Breast epithelium (tissue), 4 donors: ENCODE measurements at regions not wholly inside any gene's neighbourhood (a gene's known extent, or its start where the extent isn't known, plus 50 kb on each side); places are given as distances from the start of the nearest gene placed in this dataset.

Experiments
- DNase-seq, 2 donors: peaks; one replicate each; pipeline ENCODE4 v3.0.0-alpha.2; 2019; ENCODE audit warnings: low spot score in 2 of 2
- H3K27ac ChIP-seq, 2 donors: fragments of 200-600 bp; sonication (generic) in 1 of 2; one replicate each; pipeline ENCODE4 v1.5.1; 2016 to 2019; ENCODE audit warnings: mild to moderate bottlenecking in 1 of 2
- H3K27me3 ChIP-seq, 2 donors: fragments of 200-600 bp; sonication (generic) in 1 of 2; one replicate each; pipeline versions ENCODE4 v1.5.1 to v1.6.0; 2017 to 2019; ENCODE audit warnings: control low read depth in 1 of 2, mild to moderate bottlenecking in 1 of 2
- H3K36me3 ChIP-seq: fragments of 200-600 bp; one replicate; pipeline ENCODE4 v1.5.1; 2019
- H3K4me1 ChIP-seq, 2 donors: fragments of 200-600 bp; sonication (generic); one replicate each; pipeline ENCODE4 v1.5.1; 2016 to 2019; ENCODE audit warnings: control low read depth in 1 of 2
- H3K4me3 ChIP-seq, 3 donors: fragments of 200-600 bp; sonication (generic); 1 replicate in 2 of 3; 2 replicates in 1 of 3; pipeline ENCODE4 v1.5.1; 2016 to 2019; ENCODE audit warnings: mild to moderate bottlenecking in 3 of 3, moderate library complexity in 2 of 3
- H3K9me3 ChIP-seq, 2 donors: fragments of 200-600 bp; sonication (generic) in 1 of 2; one replicate each; pipeline ENCODE4 v1.5.1; 2016 to 2019; ENCODE audit warnings: control low read depth in 1 of 2
- CTCF ChIP-seq, 3 donors: fragments of 450-650 bp; IDR thresholded peaks; one replicate each; pipeline ENCODE4 v1.5.1; 2016 to 2017; ENCODE audit warnings: antibody characterized with exemption in 3 of 3, mild to moderate bottlenecking in 3 of 3, moderate library complexity in 3 of 3
- POLR2A ChIP-seq: fragments of 450-650 bp; IDR thresholded peaks from one replicate; pipeline ENCODE4 v1.6.1; 2016; ENCODE audit warnings: antibody characterized with exemption, mild to moderate bottlenecking, moderate library complexity
- POLR2AphosphoS5 ChIP-seq, 3 donors: sonication (generic); formaldehyde crosslinking; IDR thresholded peaks; one replicate each; pipeline ENCODE4 v1.6.1; 2017; ENCODE audit warnings: antibody characterized with exemption in 3 of 3
- intact Hi-C: fragments of 100-400 bp; cut with DNase I; formaldehyde crosslinking; loops from one replicate; pipeline ENCODE4 v1.15.1; 2023; ENCODE audit warnings: low total_unique reads

- Histone ChIP-seq H3K27me3 (peaks cover 0 to 3% of the 10 kb centered on the region in 2 donors), H3K9me3 (no peaks in the 10 kb centered on the region), H3K27ac (no peak overlapping the region), H3K4me3 (no peak overlapping the region), H3K36me3 (no peaks in the 10 kb centered on the region), H3K4me1 (no peaks in the 10 kb centered on the region)
- no peak for TF ChIP-seq POLR2A
- TF ChIP-seq POLR2AphosphoS5 (IDR thresholded peaks at IDR 0.05), result no peak
- no peak for DNase-seq
- intact Hi-C loops, result no loop called here
These were observed 90.5 kb upstream of the NSMCE3 start for GRCh38 chr15:29360152-29360551.

- TF ChIP-seq CTCF (IDR thresholded peaks at IDR 0.05), result no peak
- no peak for TF ChIP-seq POLR2AphosphoS5 (IDR thresholded peaks at IDR 0.05)
- TF ChIP-seq POLR2A, result no peak
- intact Hi-C loops, result no loop called here
- H3K9me3 ChIP-seq, result no peaks in the 10 kb centered on the region
- H3K27me3 ChIP-seq, result peaks cover 0 to 3% of the 10 kb centered on the region in 2 donors
- H3K4me3 ChIP-seq, result no peak overlapping the region
- no peaks in the 10 kb centered on the region for H3K36me3 ChIP-seq
- no peak for DNase-seq
- H3K27ac ChIP-seq, result no peak overlapping the region
- no peaks in the 10 kb centered on the region for H3K4me1 ChIP-seq
These were observed 87.2 kb upstream of the NSMCE3 start for GRCh38 chr15:29356786-29357185.

GRCh38 chr15:29355477-29355876 lies 85.9 kb upstream of the NSMCE3 start:
- intact Hi-C loops, result no loop called here
- H3K27me3 ChIP-seq, result peaks cover 0 to 3% of the 10 kb centered on the region in 2 donors
- H3K9me3 ChIP-seq, result no peaks in the 10 kb centered on the region
- H3K4me1 ChIP-seq, result no peaks in the 10 kb centered on the region
- DNase-seq, result no peak
- no peak overlapping the region for H3K4me3 ChIP-seq
- TF ChIP-seq POLR2A (no peak), POLR2AphosphoS5 (IDR thresholded peaks at IDR 0.05) (no peak), CTCF (IDR thresholded peaks at IDR 0.05) (no peak)
- H3K36me3 ChIP-seq, result no peaks in the 10 kb centered on the region
- H3K27ac ChIP-seq, result no peak overlapping the region

- intact Hi-C loops, result no loop called here
- no peak overlapping the region for H3K27ac ChIP-seq
- TF ChIP-seq POLR2A (no peak), POLR2AphosphoS5 (IDR thresholded peaks at IDR 0.05) (no peak), CTCF (IDR thresholded peaks at IDR 0.05) (no peak)
- no peaks in the 10 kb centered on the region for H3K36me3 ChIP-seq
- H3K4me3 ChIP-seq, result no peak overlapping the region
- no peaks in the 10 kb centered on the region for H3K9me3 ChIP-seq
- no peaks in the 10 kb centered on the region for H3K27me3 ChIP-seq
- no peaks in the 10 kb centered on the region for H3K4me1 ChIP-seq
- DNase-seq, result no peak
These were observed 82.8 kb upstream of the NSMCE3 start for GRCh38 chr15:29352402-29352801.

- intact Hi-C loops, result no loop called here
- H3K4me3 ChIP-seq, result no peak overlapping the region
- no peaks in the 10 kb centered on the region for H3K4me1 ChIP-seq
- no peaks in the 10 kb centered on the region for H3K36me3 ChIP-seq
- H3K27ac ChIP-seq, result no peak overlapping the region
- H3K9me3 ChIP-seq, result no peaks in the 10 kb centered on the region
- no peaks in the 10 kb centered on the region for H3K27me3 ChIP-seq
- no peak for TF ChIP-seq POLR2A
- TF ChIP-seq POLR2AphosphoS5 (IDR thresholded peaks at IDR 0.05), result no peak
- DNase-seq, result no peak
These were observed 79.6 kb upstream of the NSMCE3 start for GRCh38 chr15:29349196-29349595.

GRCh38 chr15:29348336-29348914 lies 78.8 kb upstream of the NSMCE3 start:
- TF ChIP-seq POLR2A, result no peak
- TF ChIP-seq CTCF (IDR thresholded peaks at IDR 0.05), result no peak
- TF ChIP-seq POLR2AphosphoS5 (IDR thresholded peaks at IDR 0.05), result no peak
- no peaks in the 10 kb centered on the region for H3K27me3 ChIP-seq
- H3K4me3 ChIP-seq, result no peak overlapping the region
- H3K4me1 ChIP-seq, result no peaks in the 10 kb centered on the region
- no peaks in the 10 kb centered on the region for H3K36me3 ChIP-seq
- no peaks in the 10 kb centered on the region for H3K9me3 ChIP-seq
- no peak overlapping the region for H3K27ac ChIP-seq
- intact Hi-C loops, result no loop called here
- peak in 1 of 2 donors; percentile 50 for DNase-seq
